Panc1 (cell line): ENCODE measurements at regions not wholly inside any gene's neighbourhood (a gene's known extent, or its start where the extent isn't known, plus 50 kb on each side); places are given as distances from the start of the nearest gene placed in this dataset.

Experiments used
- ATAC-seq: fragments of 200-7000 bp; cut with Tn5 transposase; 2 replicates; pipeline ENCODE4 v1.9.1; 2020; ENCODE audit warnings: mild to moderate bottlenecking, moderate library complexity
- BruUV-seq: library from RNA; stranded (reverse); fragments of 400-500 nt; replicated peaks from 2 replicates; lab custom pipeline; 2021; lab: Mats Ljungman, UMichigan
- CTCF ChIA-PET: fragments of 300-600 bp; sonication (Branson Sonifier 250); formaldehyde crosslinking; loops from one replicate; lab custom pipeline; 2022; ENCODE audit warnings: antibody characterized with exemption; lab: Charles Lee
- POLR2A ChIA-PET: fragments of 300-600 bp; sonication (Branson Sonifier 250); formaldehyde crosslinking; loops from one replicate; lab custom pipeline; 2022; ENCODE audit warnings: antibody characterized with exemption; lab: Charles Lee
- DNase-seq: peaks from one replicate; pipeline ENCODE4 v3.0.0-alpha.2; 2010; ENCODE audit warnings: low read depth, low spot score
- H3K27ac ChIP-seq: 2 replicates; pipeline ENCODE4 v1.5.1; 2011; ENCODE audit warnings: mild to moderate bottlenecking, low read length, inconsistent platforms
- H3K27me3 ChIP-seq: fragments of 200-500 bp; sonication (Bioruptor generic); 2 replicates; pipeline ENCODE4 v1.6.0; 2014; ENCODE audit warnings: low read length, inconsistent platforms; ENCODE audit not compliant: control insufficient read depth, insufficient read depth
- H3K36me3 ChIP-seq: fragments of 200-500 bp; sonication (Bioruptor generic); 2 replicates; pipeline ENCODE4 v1.5.1; 2014; ENCODE audit warnings: inconsistent platforms, mild to moderate bottlenecking, low read length, moderate library complexity; ENCODE audit not compliant: control insufficient read depth, insufficient read depth
- H3K4me1 ChIP-seq: 2 replicates; pipeline ENCODE4 v1.5.1; 2011; ENCODE audit warnings: inconsistent platforms, mild to moderate bottlenecking, low read length, moderate library complexity; ENCODE audit not compliant: control insufficient read depth, insufficient read depth
- H3K4me3 ChIP-seq, 2 experiments: 2 replicates each; pipeline ENCODE4 v1.5.1; 2011 to 2012; ENCODE audit warnings: low read depth in 2 of 2, low read length in 2 of 2, mild to moderate bottlenecking in 2 of 2, inconsistent platforms in 1 of 2, moderate library complexity in 1 of 2
- H3K9me3 ChIP-seq: fragments of 200-500 bp; sonication (Bioruptor generic); 2 replicates; pipeline ENCODE4 v1.5.1; 2014; ENCODE audit warnings: low read depth, mild to moderate bottlenecking, inconsistent platforms, low read length, moderate library complexity; ENCODE audit not compliant: control insufficient read depth, insufficient read depth
- POLR2AphosphoS5 ChIP-seq: IDR thresholded peaks from 2 replicates; pipeline ENCODE4 v1.6.1; 2012; ENCODE audit warnings: mild to moderate bottlenecking, low read depth, low read length, moderate library complexity
- REST ChIP-seq, 2 experiments: IDR thresholded peaks; 2 replicates each; pipeline ENCODE4 v1.6.1; 2011 to 2012; ENCODE audit warnings: low read depth in 2 of 2, control low read depth in 1 of 2, low read length in 1 of 2, mild to moderate bottlenecking in 1 of 2, moderate library complexity in 1 of 2; ENCODE audit not compliant: insufficient read depth in 1 of 2
- SIN3A ChIP-seq: IDR thresholded peaks from 2 replicates; pipeline ENCODE4 v1.6.1; 2012; ENCODE audit warnings: low read depth, mild to moderate bottlenecking, low read length, moderate library complexity, borderline replicate concordance; ENCODE audit not compliant: insufficient read depth
- TCF7L2 ChIP-seq: IDR thresholded peaks from 2 replicates; pipeline ENCODE4 v1.6.1; 2011; ENCODE audit warnings: mild to moderate bottlenecking, low read depth, low read length, inconsistent platforms
- in situ Hi-C: cut with HindIII; loops from 2 replicates; pipeline ENCODE4 v1.10.0; 2016; ENCODE audit warnings: low sequenced_read_pairs, low pct_unique_long_range_greater_than_20kb
- intact Hi-C: fragments of 100-400 bp; cut with micrococcal nuclease; formaldehyde crosslinking; loops from one replicate; pipeline ENCODE4 v1.10.0; 2022; ENCODE audit not compliant: unreplicated experiment
- TF ChIP-seq, protein P1 (sequence below): fragments of 450-650 bp; IDR thresholded peaks from 2 replicates; pipeline ENCODE4 v1.5.1; 2017; ENCODE audit warnings: mild to moderate bottlenecking

GRCh38 chr1:95169548-95169947 lies 52.4 kb downstream of the TLCD4 start:
- DNase-seq (no peak), ATAC-seq (no peak)
- Histone ChIP-seq H3K36me3 (no peaks in the 10 kb centered on the region), H3K4me3 (no peak overlapping the region), H3K27ac (no peak overlapping the region), H3K27me3 (no peaks in the 10 kb centered on the region), H3K9me3 (no peaks in the 10 kb centered on the region), H3K4me1 (no peaks in the 10 kb centered on the region)
- no TSS peak for BruUV-seq
- no peak for TF ChIP-seq POLR2AphosphoS5
- no peak for TF ChIP-seq SIN3A
- TF ChIP-seq TCF7L2, result no peak
- TF ChIP-seq, protein P1, sequence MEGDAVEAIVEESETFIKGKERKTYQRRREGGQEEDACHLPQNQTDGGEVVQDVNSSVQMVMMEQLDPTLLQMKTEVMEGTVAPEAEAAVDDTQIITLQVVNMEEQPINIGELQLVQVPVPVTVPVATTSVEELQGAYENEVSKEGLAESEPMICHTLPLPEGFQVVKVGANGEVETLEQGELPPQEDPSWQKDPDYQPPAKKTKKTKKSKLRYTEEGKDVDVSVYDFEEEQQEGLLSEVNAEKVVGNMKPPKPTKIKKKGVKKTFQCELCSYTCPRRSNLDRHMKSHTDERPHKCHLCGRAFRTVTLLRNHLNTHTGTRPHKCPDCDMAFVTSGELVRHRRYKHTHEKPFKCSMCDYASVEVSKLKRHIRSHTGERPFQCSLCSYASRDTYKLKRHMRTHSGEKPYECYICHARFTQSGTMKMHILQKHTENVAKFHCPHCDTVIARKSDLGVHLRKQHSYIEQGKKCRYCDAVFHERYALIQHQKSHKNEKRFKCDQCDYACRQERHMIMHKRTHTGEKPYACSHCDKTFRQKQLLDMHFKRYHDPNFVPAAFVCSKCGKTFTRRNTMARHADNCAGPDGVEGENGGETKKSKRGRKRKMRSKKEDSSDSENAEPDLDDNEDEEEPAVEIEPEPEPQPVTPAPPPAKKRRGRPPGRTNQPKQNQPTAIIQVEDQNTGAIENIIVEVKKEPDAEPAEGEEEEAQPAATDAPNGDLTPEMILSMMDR, result no peak
- no peak for TF ChIP-seq REST (IDR thresholded peaks at IDR 0.05; ENCODE audit: insufficient read depth in 1 of 2, low read depth in 2 of 2, low read length in 1 of 2)
- in situ Hi-C loops, result no loop called here
- intact Hi-C loops, result no loop called here
- CTCF ChIA-PET, result no interaction called here
- POLR2A ChIA-PET, result no interaction called here

GRCh38 chr1:95171270-95172245 lies 54.4 kb downstream of the TLCD4 start:
- ChIA-PET CTCF (no interaction called here), POLR2A (no interaction called here)
- DNase-seq (no peak), ATAC-seq (no peak)
- no peaks in the 10 kb centered on the region for H3K27me3 ChIP-seq
- no peaks in the 10 kb centered on the region for H3K9me3 ChIP-seq
- H3K4me1 ChIP-seq, result no peaks in the 10 kb centered on the region
- in situ Hi-C loops, result no loop called here
- BruUV-seq, result no TSS peak
- no peaks in the 10 kb centered on the region for H3K36me3 ChIP-seq
- TF ChIP-seq SIN3A, result no peak
- TF ChIP-seq, protein P1, result no peak
- no peak for TF ChIP-seq POLR2AphosphoS5
- no peak for TF ChIP-seq TCF7L2
- TF ChIP-seq REST (IDR thresholded peaks at IDR 0.05; ENCODE audit: insufficient read depth in 1 of 2, low read depth in 2 of 2, low read length in 1 of 2), result no peak
- H3K4me3 ChIP-seq, result no peak overlapping the region
- intact Hi-C loops, result no loop called here
- no peak overlapping the region for H3K27ac ChIP-seq
